ENCODE measurements at regions not wholly inside any gene's neighbourhood (a gene's known extent, or its start where the extent isn't known, plus 50 kb on each side); places are given as distances from the start of the nearest gene placed in this dataset.
A peak's percentile ranks its signal among the peaks of the same experiment; 100 is the strongest.

DNA sequence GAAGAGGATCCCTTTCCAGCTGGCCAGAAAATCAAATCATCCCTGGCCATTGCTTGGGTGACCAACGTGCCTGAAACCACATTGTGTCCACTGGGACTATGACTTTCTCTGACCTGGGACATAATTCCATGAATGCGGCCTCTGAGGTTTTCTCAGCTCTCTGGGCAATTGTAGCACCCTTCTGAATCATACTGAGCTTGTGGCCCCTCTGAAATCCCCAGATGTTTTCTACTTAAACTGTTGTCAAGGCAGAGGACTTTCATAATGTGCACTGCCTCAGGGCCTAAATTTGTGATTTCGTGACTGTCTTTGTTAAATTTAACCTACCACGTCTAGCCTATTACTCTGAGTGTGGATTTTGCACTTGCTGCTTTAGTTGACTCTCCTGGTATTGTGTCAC is 321.1 kb upstream of the PLET1 start:
- Histone ChIP-seq H3K9me3 (ENCODE audit: insufficient read depth, low read depth, low read length) (no peaks in the 10 kb centered on the region), H3K9ac (ENCODE audit: low read depth, low read length) (no peak overlapping the region), H3K4me1 (ENCODE audit: insufficient read depth, low read length) (no peaks in the 10 kb centered on the region), H3K4me3 (ENCODE audit: low read length) (no peak overlapping the region), H3K36me3 (ENCODE audit: insufficient read depth, low read depth, low read length) (no peaks in the 10 kb centered on the region), H3K27ac (ENCODE audit: low read length) (no peak overlapping the region), H3K27me3 (ENCODE audit: insufficient read depth, low read length) (no peaks in the 10 kb centered on the region)

DNA sequence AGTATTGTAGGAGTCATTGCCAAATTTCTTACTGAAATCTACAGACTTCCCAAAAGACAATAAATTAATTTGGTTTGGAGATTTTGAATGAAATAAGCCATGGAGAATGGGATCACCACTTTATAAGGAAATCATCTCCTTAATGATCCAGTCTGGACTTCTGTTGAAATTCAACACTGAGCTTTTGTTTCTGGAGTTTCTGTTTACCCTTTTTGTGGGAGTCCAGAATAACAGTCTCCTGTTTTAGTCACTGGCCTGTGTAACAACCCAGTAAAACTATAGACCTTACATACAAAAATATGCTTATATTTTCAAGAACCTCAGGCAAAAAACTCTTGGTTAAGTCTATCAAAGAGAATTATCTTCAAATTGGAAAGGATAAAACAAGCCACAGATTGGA is 321.7 kb upstream of the PLET1 start:
- no peak overlapping the region for H3K27ac ChIP-seq (ENCODE audit: low read length)
- H3K36me3 ChIP-seq (ENCODE audit: insufficient read depth, low read depth, low read length): no peaks in the 10 kb centered on the region
- H3K27me3 ChIP-seq (ENCODE audit: insufficient read depth, low read length): no peaks in the 10 kb centered on the region
- H3K9me3 ChIP-seq (ENCODE audit: insufficient read depth, low read depth, low read length): no peaks in the 10 kb centered on the region
- no peak overlapping the region for H3K9ac ChIP-seq (ENCODE audit: low read depth, low read length)
- no peaks in the 10 kb centered on the region for H3K4me1 ChIP-seq (ENCODE audit: insufficient read depth, low read length)
- H3K4me3 ChIP-seq (ENCODE audit: low read length): no peak overlapping the region

DNA sequence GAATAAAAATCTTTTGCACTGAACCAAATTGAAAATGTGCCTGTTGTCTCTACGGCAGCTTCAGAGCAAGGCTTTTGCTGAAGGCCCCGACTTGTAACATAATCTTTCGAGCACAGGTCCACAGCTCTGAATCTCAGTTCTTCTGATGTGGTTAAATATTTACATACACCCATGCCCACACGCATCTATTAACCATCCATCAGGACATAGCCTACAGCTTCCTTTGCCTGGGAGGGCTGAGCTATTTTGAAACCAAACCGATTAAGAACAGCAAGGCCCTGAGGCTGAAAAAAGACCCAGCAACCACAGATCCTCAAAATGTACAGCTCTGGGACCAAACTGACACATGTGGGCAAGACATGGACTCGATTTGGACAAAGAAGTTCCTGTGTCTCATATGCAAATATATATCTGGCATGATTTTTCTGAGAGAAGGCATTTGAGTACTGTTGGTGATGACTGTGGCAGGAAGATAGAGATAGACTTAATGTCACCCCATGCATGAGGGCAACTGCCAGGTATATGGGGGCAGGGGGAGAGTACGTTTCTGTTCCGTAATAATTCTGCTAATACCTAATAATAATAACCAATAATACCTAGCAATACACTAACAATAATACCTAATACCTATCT is 322.7 kb upstream of the PLET1 start:
- H3K27me3 ChIP-seq (ENCODE audit: insufficient read depth, low read length): no peaks in the 10 kb centered on the region
- no peaks in the 10 kb centered on the region for H3K4me1 ChIP-seq (ENCODE audit: insufficient read depth, low read length)
- no peak overlapping the region for H3K27ac ChIP-seq (ENCODE audit: low read length)
- no peaks in the 10 kb centered on the region for H3K36me3 ChIP-seq (ENCODE audit: insufficient read depth, low read depth, low read length)
- H3K9me3 ChIP-seq (ENCODE audit: insufficient read depth, low read depth, low read length): no peaks in the 10 kb centered on the region
- H3K9ac ChIP-seq (ENCODE audit: low read depth, low read length): no peak overlapping the region
- H3K4me3 ChIP-seq (ENCODE audit: low read length): no peak overlapping the region

GRCh38 chr11:112584672-112585071 is 324.0 kb upstream of the PLET1 start:
- Histone ChIP-seq H3K9ac (ENCODE audit: low read depth, low read length) (no peak overlapping the region), H3K27ac (ENCODE audit: low read length) (no peak overlapping the region), H3K36me3 (ENCODE audit: insufficient read depth, low read depth, low read length) (no peaks in the 10 kb centered on the region), H3K4me1 (ENCODE audit: insufficient read depth, low read length) (no peaks in the 10 kb centered on the region), H3K27me3 (ENCODE audit: insufficient read depth, low read length) (no peaks in the 10 kb centered on the region), H3K9me3 (ENCODE audit: insufficient read depth, low read depth, low read length) (no peaks in the 10 kb centered on the region), H3K4me3 (ENCODE audit: low read length) (no peak overlapping the region)

DNA sequence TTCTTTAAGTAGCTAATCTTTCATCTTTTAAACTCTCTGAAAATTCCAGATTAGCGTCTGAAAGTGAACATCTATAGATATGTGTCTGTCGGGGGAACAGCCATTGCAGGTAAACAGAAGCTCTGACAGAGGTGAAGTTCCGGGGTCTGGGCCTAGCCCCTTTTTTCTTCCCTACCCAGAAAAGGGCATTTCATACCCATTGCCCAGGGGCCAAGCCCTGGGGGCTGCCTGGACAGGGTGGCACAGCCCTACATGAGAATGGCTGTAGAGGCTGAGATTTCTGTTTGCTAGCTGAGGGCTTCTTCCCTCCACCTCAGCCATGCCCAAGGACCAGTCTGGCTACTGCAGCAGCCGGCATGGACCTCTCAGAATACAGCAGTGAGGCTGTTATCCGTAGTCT is 327.0 kb upstream of the PLET1 start:
- no peak overlapping the region for H3K27ac ChIP-seq (ENCODE audit: low read length)
- peaks cover 6% of the 10 kb centered on the region; the same call in 1 of the 2 replicates for H3K4me1 ChIP-seq (ENCODE audit: insufficient read depth, low read length)
- H3K27me3 ChIP-seq (ENCODE audit: insufficient read depth, low read length): no peaks in the 10 kb centered on the region
- H3K9ac ChIP-seq (ENCODE audit: low read depth, low read length): no peak overlapping the region
- no peak overlapping the region for H3K4me3 ChIP-seq (ENCODE audit: low read length)
- H3K9me3 ChIP-seq (ENCODE audit: insufficient read depth, low read depth, low read length): no peaks in the 10 kb centered on the region
- H3K36me3 ChIP-seq (ENCODE audit: insufficient read depth, low read depth, low read length): no peaks in the 10 kb centered on the region

DNA sequence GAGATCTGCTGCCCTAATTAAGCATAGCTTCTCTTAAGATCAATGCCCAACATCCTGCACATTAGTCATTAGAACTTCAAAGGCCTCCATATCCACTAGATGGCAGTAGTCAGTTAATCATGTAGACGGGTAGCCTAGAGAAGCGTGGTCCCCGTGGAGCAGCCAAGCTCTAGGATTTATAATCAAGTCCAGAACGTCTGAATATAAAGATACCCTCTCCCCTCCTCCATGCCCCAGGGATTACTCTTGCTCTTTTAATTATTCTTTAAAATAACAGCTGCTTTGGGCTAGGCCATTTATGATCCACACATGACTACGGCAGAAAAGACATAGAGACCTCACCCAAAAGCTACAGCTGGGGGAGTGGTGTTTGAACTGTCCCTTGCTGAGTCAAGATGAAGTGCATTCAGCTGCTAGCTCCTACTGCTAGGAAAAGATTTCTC is 327.6 kb upstream of the PLET1 start:
- Histone ChIP-seq H3K4me3 (ENCODE audit: low read length) (no peak overlapping the region), H3K9me3 (ENCODE audit: insufficient read depth, low read depth, low read length) (no peaks in the 10 kb centered on the region), H3K4me1 (ENCODE audit: insufficient read depth, low read length) (peaks cover 6% of the 10 kb centered on the region; the same call in 1 of the 2 replicates), H3K9ac (ENCODE audit: low read depth, low read length) (no peak overlapping the region), H3K36me3 (ENCODE audit: insufficient read depth, low read depth, low read length) (no peaks in the 10 kb centered on the region), H3K27ac (ENCODE audit: low read length) (no peak overlapping the region), H3K27me3 (ENCODE audit: insufficient read depth, low read length) (no peaks in the 10 kb centered on the region)

DNA sequence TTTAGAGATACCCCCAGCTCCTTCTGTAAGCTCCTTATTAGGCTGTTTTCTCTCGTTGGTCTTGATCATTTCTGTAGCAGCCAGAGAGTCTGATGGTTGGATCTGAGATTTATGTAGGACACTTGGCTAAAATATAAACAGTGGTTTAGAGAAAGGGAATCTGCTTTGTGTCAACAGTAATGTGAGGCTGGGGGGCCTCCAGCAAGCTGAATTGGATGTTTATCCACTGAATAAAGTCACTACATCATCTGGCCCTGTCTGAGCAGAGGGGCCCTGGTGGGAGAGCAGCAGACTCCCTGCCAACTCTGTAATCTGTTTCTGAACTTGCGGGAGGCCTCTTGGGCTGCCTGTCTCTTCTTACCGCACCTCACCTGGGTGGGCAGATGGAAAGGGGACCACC is 328.5 kb upstream of the PLET1 start:
- no peak overlapping the region for H3K4me3 ChIP-seq (ENCODE audit: low read length)
- no peaks in the 10 kb centered on the region for H3K9me3 ChIP-seq (ENCODE audit: insufficient read depth, low read depth, low read length)
- H3K36me3 ChIP-seq (ENCODE audit: insufficient read depth, low read depth, low read length): no peaks in the 10 kb centered on the region
- H3K4me1 ChIP-seq (ENCODE audit: insufficient read depth, low read length): peaks cover 6% of the 10 kb centered on the region; the same call in 1 of the 2 replicates
- H3K27me3 ChIP-seq (ENCODE audit: insufficient read depth, low read length): no peaks in the 10 kb centered on the region
- no peak overlapping the region for H3K9ac ChIP-seq (ENCODE audit: low read depth, low read length)
- H3K27ac ChIP-seq (ENCODE audit: low read length): no peak overlapping the region

DNA sequence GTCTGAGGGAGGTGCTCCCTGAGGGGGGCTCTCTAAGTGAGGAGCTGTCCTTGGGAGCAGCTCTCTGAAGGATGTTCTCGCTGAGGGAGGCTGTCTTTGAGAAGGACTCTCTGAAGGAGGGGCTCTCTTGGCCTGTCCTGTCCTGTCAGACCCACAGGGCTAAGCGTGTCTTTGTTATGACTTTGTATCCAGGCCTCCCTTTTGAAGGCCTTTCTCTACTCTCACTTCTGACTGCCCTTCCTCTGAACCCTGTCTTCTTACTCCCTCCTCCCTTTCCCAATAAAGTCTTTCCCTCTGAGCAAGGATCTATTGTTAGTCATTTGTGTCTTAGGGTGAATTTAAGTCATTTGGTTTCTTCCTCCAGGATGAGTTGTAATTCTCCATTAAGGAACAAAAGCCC is 330.1 kb upstream of the PLET1 start:
- Histone ChIP-seq H3K9me3 (ENCODE audit: insufficient read depth, low read depth, low read length) (no peaks in the 10 kb centered on the region), H3K4me3 (ENCODE audit: low read length) (no peak overlapping the region), H3K27me3 (ENCODE audit: insufficient read depth, low read length) (no peaks in the 10 kb centered on the region), H3K27ac (ENCODE audit: low read length) (no peak overlapping the region), H3K4me1 (ENCODE audit: insufficient read depth, low read length) (peaks cover 7% of the 10 kb centered on the region; the same call in 1 of the 2 replicates), H3K9ac (ENCODE audit: low read depth, low read length) (no peak overlapping the region), H3K36me3 (ENCODE audit: insufficient read depth, low read depth, low read length) (no peaks in the 10 kb centered on the region)

- Histone ChIP-seq H3K4me3 (ENCODE audit: low read length) (no peak overlapping the region), H3K27ac (ENCODE audit: low read length) (no peak overlapping the region), H3K36me3 (ENCODE audit: insufficient read depth, low read depth, low read length) (no peaks in the 10 kb centered on the region), H3K9ac (ENCODE audit: low read depth, low read length) (no peak overlapping the region), H3K27me3 (ENCODE audit: insufficient read depth, low read length) (no peaks in the 10 kb centered on the region), H3K9me3 (ENCODE audit: insufficient read depth, low read depth, low read length) (no peaks in the 10 kb centered on the region), H3K4me1 (ENCODE audit: insufficient read depth, low read length) (peaks cover 24% of the 10 kb centered on the region; the same call in 1 of the 2 replicates)
Observed at GRCh38 chr11:112593440-112593839, 332.8 kb upstream of the PLET1 start.

DNA sequence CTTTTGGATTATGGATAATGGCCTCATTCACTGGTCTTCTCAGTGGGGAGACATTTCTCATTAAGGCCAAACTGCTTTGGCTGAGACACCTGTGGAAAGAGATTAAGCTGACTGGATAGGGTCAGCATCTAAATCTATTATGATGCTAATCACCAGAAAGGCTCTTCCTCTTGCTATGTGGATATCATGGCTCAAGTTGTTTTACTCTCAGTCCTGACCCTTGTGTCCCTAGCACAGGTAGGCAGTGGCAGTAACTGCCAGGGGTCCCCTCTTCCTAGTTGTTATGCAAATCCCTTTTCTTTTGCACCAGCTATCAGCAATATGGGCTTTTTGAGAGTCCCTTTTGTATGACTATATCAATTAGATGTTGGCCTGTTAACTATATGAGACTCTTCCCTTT is 335.7 kb upstream of the PLET1 start:
- H3K27ac ChIP-seq (ENCODE audit: low read length): no peak overlapping the region

GRCh38 chr11:112597286-112597790 is 336.7 kb upstream of the PLET1 start:
- H3K4me1 ChIP-seq (ENCODE audit: insufficient read depth, low read length): peaks cover 18% of the 10 kb centered on the region; the same call in 1 of the 2 replicates

More for the DNA sequence above, 335.7 kb upstream of the PLET1 start:
- Histone ChIP-seq H3K27me3 (ENCODE audit: insufficient read depth, low read length) (no peaks in the 10 kb centered on the region), H3K36me3 (ENCODE audit: insufficient read depth, low read depth, low read length) (no peaks in the 10 kb centered on the region), H3K9ac (ENCODE audit: low read depth, low read length) (no peak overlapping the region), H3K4me1 (ENCODE audit: insufficient read depth, low read length) (peaks cover 19% of the 10 kb centered on the region; the same call in 1 of the 2 replicates), H3K9me3 (ENCODE audit: insufficient read depth, low read depth, low read length) (no peaks in the 10 kb centered on the region), H3K4me3 (ENCODE audit: low read length) (0 out of 2 replicates have a peak overlapping the region, but pooled peaks have one; percentile 19)

DNA sequence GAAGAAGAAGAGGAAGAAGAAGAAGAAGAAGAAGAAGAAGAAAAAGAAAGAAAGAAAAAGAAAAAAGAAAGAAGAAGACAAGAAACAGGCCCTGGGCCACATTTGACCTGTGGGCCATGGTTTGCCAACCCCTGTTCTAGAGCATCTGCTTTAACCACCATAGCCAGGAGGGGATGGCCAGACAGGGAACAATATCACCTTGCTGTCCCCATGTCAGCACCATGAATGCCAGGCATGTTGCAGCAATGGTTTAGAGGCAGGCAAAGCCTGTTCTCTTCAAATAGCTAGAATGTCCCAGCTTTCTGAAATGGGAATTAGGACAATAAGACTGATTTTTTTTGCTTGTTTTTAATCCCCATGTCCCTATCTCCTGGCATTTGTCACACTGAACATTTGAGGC is 338.6 kb upstream of the PLET1 start:
- Histone ChIP-seq H3K27me3 (ENCODE audit: insufficient read depth, low read length) (no peaks in the 10 kb centered on the region), H3K9me3 (ENCODE audit: insufficient read depth, low read depth, low read length) (no peaks in the 10 kb centered on the region)

More at GRCh38 chr11:112597286-112597790, 336.7 kb upstream of the PLET1 start:
- Histone ChIP-seq H3K9ac (ENCODE audit: low read depth, low read length) (no peak overlapping the region), H3K27me3 (ENCODE audit: insufficient read depth, low read length) (no peaks in the 10 kb centered on the region), H3K27ac (ENCODE audit: low read length) (no peak overlapping the region), H3K4me3 (ENCODE audit: low read length) (no peak overlapping the region), H3K36me3 (ENCODE audit: insufficient read depth, low read depth, low read length) (no peaks in the 10 kb centered on the region), H3K9me3 (ENCODE audit: insufficient read depth, low read depth, low read length) (no peaks in the 10 kb centered on the region)

More for the DNA sequence above, 338.6 kb upstream of the PLET1 start:
- H3K4me1 ChIP-seq (ENCODE audit: insufficient read depth, low read length): peaks cover 18% of the 10 kb centered on the region; the same call in 1 of the 2 replicates
- no peak overlapping the region for H3K27ac ChIP-seq (ENCODE audit: low read length)
- H3K9ac ChIP-seq (ENCODE audit: low read depth, low read length): no peak overlapping the region
- H3K36me3 ChIP-seq (ENCODE audit: insufficient read depth, low read depth, low read length): no peaks in the 10 kb centered on the region
- no peak overlapping the region for H3K4me3 ChIP-seq (ENCODE audit: low read length)

All from iPS-20b (cell line).